Erythroblast (primary cell): ENCODE measurements at regions not wholly inside any gene's neighbourhood (a gene's known extent, or its start where the extent isn't known, plus 50 kb on each side); places are given as distances from the start of the nearest gene placed in this dataset.

Source experiments
- GATA1 ChIP-seq: IDR thresholded peaks from 2 replicates; pipeline ENCODE4 v1.6.1; 2011; ENCODE audit warnings: low read depth, mild to moderate bottlenecking, control low read depth, low read length, moderate library complexity
- POLR2A ChIP-seq: IDR thresholded peaks from 2 replicates; pipeline ENCODE4 v1.6.1; 2011; ENCODE audit warnings: mild to moderate bottlenecking, low read length

- TF ChIP-seq POLR2A (no peak), GATA1 (no peak)
These were observed 305.3 kb downstream of the TEX29 start for GRCh38 chr13:111625526-111626315.
